NCI-H526 treated with DMSO at 0.1 percent for 48 hours (cell line): ENCODE measurements at regions not wholly inside any gene's neighbourhood (a gene's known extent, or its start where the extent isn't known, plus 50 kb on each side); places are given as distances from the start of the nearest gene placed in this dataset.

ENCODE experiments used
- DNase-seq: peaks from one replicate; lab custom pipeline; 2025; lab: John Stamatoyannopoulos, UW

- no peak for DNase-seq
These were observed 528.8 kb downstream of the IRX1 start for GRCh38 chr5:4124221-4124970.

- no peak for DNase-seq
These were observed 533.4 kb downstream of the IRX1 start for GRCh38 chr5:4128994-4129393.

- DNase-seq = no peak
These were observed 533.9 kb downstream of the IRX1 start for GRCh38 chr5:4129523-4129922.

GRCh38 chr5:4130819-4131218 lies 535.2 kb downstream of the IRX1 start:
- no peak for DNase-seq

GRCh38 chr5:4137781-4138180 lies 542.1 kb downstream of the IRX1 start:
- DNase-seq = no peak

GRCh38 chr5:4142842-4143241 lies 547.2 kb downstream of the IRX1 start:
- no peak for DNase-seq

- no peak for DNase-seq
These were observed 548.9 kb downstream of the IRX1 start for GRCh38 chr5:4144411-4145007.

- DNase-seq = no peak
These were observed 549.9 kb downstream of the IRX1 start for GRCh38 chr5:4145511-4145910.

- DNase-seq = no peak
These were observed 552.4 kb downstream of the IRX1 start for GRCh38 chr5:4148009-4148408.

- no peak for DNase-seq
These were observed 554.4 kb downstream of the IRX1 start for GRCh38 chr5:4150067-4150466.

GRCh38 chr5:4156153-4156552 lies 560.5 kb downstream of the IRX1 start:
- DNase-seq = no peak

GRCh38 chr5:4156889-4157288 lies 561.3 kb downstream of the IRX1 start:
- no peak for DNase-seq

- DNase-seq = no peak
These were observed 563.3 kb downstream of the IRX1 start for GRCh38 chr5:4158750-4159447.

- DNase-seq = no peak
These were observed 564.0 kb downstream of the IRX1 start for GRCh38 chr5:4159681-4160080.

- no peak for DNase-seq
These were observed 568.5 kb downstream of the IRX1 start for GRCh38 chr5:4164167-4164566.

GRCh38 chr5:4180703-4181102 lies 585.1 kb downstream of the IRX1 start:
- no peak for DNase-seq

GRCh38 chr5:4182144-4182543 lies 586.5 kb downstream of the IRX1 start:
- no peak for DNase-seq

GRCh38 chr5:4185127-4185526 lies 589.5 kb downstream of the IRX1 start:
- DNase-seq = no peak

GRCh38 chr5:4188704-4189103 lies 593.1 kb downstream of the IRX1 start:
- no peak for DNase-seq

- DNase-seq = no peak
These were observed 593.7 kb downstream of the IRX1 start for GRCh38 chr5:4189317-4189716.

GRCh38 chr5:4191041-4191440 lies 595.4 kb downstream of the IRX1 start:
- DNase-seq = peak; percentile 11

GRCh38 chr5:4191703-4192102 lies 596.1 kb downstream of the IRX1 start:
- no peak for DNase-seq

GRCh38 chr5:4192111-4192510 lies 596.5 kb downstream of the IRX1 start:
- no peak for DNase-seq
